ENCODE measurements at regions not wholly inside any gene's neighbourhood (a gene's known extent, or its start where the extent isn't known, plus 50 kb on each side); places are given as distances from the start of the nearest gene placed in this dataset.

DNA sequence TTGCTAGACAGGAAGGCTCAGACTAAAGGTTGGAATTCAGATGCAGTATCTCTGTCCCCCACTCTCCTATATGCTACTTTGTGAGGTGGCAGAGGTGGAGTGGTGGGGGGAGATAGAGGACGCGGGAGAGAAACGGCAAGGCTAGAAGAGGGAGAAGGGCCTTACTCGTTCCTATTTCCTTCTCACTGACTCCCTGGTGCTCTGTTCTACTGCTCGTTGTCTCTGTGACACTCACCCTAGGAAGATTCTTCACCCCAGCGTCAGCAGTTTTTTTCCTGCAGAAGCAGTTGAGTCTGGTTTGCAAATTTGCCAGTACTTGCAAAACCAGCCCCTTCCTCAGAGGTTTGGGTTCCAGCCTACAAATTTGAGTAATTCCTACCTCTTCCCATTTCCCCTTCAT lies 801.1 kb upstream of the SLC35B3 start:
- TF ChIP-seq, protein P1, sequence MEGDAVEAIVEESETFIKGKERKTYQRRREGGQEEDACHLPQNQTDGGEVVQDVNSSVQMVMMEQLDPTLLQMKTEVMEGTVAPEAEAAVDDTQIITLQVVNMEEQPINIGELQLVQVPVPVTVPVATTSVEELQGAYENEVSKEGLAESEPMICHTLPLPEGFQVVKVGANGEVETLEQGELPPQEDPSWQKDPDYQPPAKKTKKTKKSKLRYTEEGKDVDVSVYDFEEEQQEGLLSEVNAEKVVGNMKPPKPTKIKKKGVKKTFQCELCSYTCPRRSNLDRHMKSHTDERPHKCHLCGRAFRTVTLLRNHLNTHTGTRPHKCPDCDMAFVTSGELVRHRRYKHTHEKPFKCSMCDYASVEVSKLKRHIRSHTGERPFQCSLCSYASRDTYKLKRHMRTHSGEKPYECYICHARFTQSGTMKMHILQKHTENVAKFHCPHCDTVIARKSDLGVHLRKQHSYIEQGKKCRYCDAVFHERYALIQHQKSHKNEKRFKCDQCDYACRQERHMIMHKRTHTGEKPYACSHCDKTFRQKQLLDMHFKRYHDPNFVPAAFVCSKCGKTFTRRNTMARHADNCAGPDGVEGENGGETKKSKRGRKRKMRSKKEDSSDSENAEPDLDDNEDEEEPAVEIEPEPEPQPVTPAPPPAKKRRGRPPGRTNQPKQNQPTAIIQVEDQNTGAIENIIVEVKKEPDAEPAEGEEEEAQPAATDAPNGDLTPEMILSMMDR (IDR thresholded peaks at IDR 0.05 in 4 of 5, conservative IDR thresholded peaks at IDR 0.05 in 1 of 5) = no peak
- TF ChIP-seq POLR2A (IDR thresholded peaks at IDR 0.05) = no peak

Data from gastrocnemius medialis (tissue), 4 donors.